NCI-H2196 (cell line): ENCODE measurements at regions not wholly inside any gene's neighbourhood (a gene's known extent, or its start where the extent isn't known, plus 50 kb on each side); places are given as distances from the start of the nearest gene placed in this dataset.

Experiments used
- DNase-seq: peaks from one replicate; lab custom pipeline; 2025; ENCODE audit not compliant: unreplicated experiment; lab: John Stamatoyannopoulos, UW

DNA sequence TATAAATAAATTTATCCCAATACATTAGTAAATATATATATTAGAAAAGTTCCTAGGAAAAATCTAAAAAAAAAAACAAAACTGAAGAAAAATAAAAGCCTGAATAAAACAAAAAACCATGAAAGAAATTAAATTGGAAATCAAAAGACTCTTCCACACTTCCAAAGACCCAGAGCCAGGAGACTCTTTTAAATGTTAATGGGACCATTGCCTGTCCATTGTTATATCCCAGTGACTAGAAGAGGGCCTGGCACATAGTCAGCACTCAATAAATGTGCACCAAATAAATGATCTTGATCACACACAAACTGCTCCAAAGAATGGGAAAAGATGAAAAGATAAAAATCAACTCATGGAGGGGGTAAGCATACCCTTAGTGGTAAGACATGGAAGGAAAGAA is 51.3 kb upstream of the CLDN18 start:
- no peak for DNase-seq
